SK-MEL-5 (cell line): ENCODE measurements at regions not wholly inside any gene's neighbourhood (a gene's known extent, or its start where the extent isn't known, plus 50 kb on each side); places are given as distances from the start of the nearest gene placed in this dataset.
"Not testable (repeated sequence)": the region's sequence is repeated elsewhere in the genome, so short reads cannot be mapped to it uniquely, and the experiment has no call there.

Experiments used
- DNase-seq: peaks from one replicate; pipeline ENCODE4 v3.0.0-alpha.2; 2016; ENCODE audit warnings: low read depth, low spot score
- in situ Hi-C: cut with HindIII; loops from 2 replicates; pipeline ENCODE4 v1.10.0; 2016; ENCODE audit warnings: low sequenced_read_pairs, high pct_unique_total_duplicates, low pct_unique_long_range_greater_than_20kb

DNA sequence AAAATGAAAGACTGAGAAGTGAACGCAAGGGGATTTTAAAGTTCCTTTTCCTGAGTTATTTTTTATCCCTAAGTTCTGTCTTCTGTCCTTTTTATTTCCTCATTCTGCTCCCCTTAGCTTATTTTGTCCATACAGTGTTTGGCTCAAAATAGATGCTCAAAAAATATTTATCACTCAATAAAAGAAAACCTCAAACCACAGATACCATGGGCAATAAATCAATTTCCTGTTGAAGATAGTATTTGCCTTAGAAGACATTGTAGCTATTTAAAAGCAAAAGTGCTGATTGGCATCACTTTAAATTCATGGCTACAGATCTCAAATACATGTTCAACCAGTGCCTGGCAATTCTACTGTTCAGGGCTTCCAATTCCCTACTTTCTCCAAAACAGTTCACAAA is 316.5 kb upstream of the ADAMTS9 start:
- DNase-seq = no peak
- in situ Hi-C loops = no loop called here

- in situ Hi-C loops, DNase-seq: not testable (repeated sequence)
These were observed 313.3 kb upstream of the ADAMTS9 start for GRCh38 chr3:65001119-65001518.

GRCh38 chr3:64998317-64998716 is 310.5 kb upstream of the ADAMTS9 start:
- no peak for DNase-seq
- in situ Hi-C loops = no loop called here

GRCh38 chr3:64995857-64996551 is 308.2 kb upstream of the ADAMTS9 start:
- no peak for DNase-seq
- in situ Hi-C loops = no loop called here

DNA sequence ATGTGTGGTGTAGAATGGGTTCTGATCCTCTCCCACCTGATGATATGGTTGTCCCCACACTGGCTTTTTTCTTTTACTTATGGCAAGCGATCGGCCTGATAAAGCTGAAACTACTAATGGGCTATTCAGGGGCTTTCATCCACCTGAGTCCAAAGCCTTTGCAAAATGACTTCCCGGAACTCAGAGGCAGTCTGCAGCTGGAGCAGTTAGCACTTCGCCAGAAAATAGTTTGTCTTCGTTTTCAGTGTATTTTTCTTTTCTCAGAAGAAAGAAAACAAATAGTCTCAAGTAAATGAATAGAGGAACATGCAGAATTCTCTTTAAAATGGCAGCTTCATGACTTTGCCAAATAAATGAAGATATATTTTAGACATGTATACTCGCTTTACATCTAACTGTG is 306.0 kb upstream of the ADAMTS9 start:
- DNase-seq = no peak

DNA sequence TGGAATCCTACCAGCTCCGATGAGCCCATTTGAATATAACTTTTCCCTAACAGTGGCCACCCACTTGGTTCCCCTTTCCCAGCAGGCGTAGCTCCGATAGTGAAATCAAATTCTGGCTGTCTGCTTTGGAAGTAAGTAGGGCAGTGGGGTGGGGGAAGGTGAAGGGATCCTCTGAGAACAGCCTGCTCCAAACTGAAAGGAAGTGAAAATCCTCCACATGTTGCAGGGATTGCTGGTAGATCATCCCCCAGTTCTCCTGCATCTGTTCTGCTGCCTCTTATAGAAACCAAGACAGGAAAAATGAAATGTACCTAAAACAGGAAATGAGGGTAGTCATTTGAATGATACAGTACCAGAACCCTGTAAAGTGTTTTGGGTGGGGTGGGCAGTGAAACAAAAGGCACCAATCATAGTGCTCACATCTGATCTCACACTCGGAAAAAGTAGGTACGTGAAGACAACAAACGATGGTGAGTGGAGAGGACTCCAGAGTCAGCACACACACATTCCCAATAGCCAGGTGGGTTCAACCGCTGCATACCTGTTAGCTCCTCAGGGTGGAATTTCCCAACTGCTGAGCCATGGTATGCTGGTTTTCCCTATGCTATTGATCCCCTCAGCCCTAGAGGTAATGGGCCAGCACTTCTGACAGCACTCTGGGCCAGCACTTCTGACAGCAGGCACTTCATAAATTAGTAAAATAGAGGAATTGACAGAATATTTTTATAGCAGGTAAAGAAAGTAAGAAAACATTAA is 304.9 kb upstream of the ADAMTS9 start:
- in situ Hi-C loops = no loop called here

More for the DNA sequence above, 306.0 kb upstream of the ADAMTS9 start:
- in situ Hi-C loops = no loop called here

GRCh38 chr3:64988188-64988587 is 300.4 kb upstream of the ADAMTS9 start:
- in situ Hi-C loops = no loop called here

More for the DNA sequence above, 304.9 kb upstream of the ADAMTS9 start:
- DNase-seq = no peak

GRCh38 chr3:64987726-64988125 is 299.9 kb upstream of the ADAMTS9 start:
- no peak for DNase-seq
- in situ Hi-C loops = no loop called here

More at GRCh38 chr3:64988188-64988587, 300.4 kb upstream of the ADAMTS9 start:
- no peak for DNase-seq

GRCh38 chr3:64985072-64985471 is 297.3 kb upstream of the ADAMTS9 start:
- no peak for DNase-seq
- in situ Hi-C loops = no loop called here

DNA sequence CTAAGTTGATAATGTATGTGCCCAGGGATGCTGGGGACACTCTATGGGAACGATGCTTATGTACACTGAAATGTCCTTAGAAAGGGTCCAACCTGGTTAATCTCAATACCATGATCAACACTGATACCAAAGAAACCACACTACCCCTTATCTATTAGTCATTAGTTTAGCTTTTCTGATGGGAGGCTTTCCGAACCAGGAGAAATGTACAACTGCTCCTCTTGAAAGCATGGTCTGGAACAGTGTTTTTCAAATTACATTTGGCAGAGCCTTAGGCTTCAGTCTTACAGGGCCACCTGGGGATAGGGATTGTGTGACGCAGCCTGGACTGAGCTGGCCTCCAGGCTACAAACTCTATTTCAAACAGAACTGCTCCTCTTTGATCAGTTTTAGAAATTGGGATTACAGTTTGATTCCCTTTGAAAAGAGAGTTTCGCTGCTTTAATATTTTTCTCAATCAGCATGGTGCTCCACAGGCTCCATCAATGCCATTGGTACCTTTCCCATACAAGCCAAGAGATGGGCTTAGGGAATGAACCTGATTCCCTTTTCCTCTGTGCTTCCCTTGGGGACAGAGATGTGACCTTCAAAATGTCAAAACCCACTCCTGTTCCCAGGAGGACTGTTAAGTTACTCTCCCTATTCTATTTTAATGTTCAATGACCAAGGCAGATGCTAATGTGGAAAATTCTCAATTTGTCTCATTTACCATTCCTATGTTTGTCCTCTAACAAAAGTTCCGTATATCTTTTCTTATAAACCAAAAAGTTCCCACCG is 296.0 kb upstream of the ADAMTS9 start:
- DNase-seq = no peak
- in situ Hi-C loops = no loop called here

- no peak for DNase-seq
- in situ Hi-C loops = no loop called here
These were observed 289.7 kb upstream of the ADAMTS9 start for GRCh38 chr3:64977308-64978100.

DNA sequence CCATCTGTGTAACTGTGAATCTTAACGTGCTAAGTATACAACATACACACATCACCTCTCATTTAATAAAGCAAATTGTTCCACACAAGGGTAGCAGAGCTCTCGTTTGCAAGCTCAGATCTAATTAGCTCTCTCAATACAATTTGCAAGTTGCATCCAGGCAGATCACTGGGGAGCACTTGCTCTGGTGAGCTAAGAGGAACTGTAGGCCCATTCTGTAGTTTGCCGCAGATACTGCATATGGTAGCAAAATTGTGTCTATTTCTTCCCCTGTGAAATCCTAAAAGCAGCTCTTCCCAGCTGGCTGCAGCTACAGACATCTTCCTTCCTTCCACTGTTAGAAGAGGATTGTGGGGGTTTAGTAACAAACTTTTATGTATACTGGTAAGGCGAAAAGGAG is 288.7 kb upstream of the ADAMTS9 start:
- no peak for DNase-seq
- in situ Hi-C loops = no loop called here

DNA sequence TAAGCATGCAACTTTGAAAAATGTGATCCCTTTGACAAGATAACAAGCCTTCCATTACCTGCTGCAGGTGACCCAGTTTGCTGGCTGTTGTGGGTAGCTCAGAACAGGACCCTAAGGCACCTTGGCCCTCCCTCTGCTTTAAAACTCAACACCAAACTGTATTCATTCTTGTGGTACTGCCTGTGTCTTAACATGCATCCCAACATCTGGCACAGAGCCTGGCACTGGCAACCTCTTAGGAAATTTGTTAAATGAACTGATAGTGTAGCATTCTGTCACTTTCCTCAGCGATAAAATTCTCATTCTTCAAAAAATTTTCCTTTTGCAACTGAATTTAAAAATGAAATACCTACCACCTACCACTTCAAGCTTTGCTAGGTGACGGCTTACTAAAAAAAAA is 287.3 kb upstream of the ADAMTS9 start:
- no peak for DNase-seq
- in situ Hi-C loops = no loop called here

DNA sequence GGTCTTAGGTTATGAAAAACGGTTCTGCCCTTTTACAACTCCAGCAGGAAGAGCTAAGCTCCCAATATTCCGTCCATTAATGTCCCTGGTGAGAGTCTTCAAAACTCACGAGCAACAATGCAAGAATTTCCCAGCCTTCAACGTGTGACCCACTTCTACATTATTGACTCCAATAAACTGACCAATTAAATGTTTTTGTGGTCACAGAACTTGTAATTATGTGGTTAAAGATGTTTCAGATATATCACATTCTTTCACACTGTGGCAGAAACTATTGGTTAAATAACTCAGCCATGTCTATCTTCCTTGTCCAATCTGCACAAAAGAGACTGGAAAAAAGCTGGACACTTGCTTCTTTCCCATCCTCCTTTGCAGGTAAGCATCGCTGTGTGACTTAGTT is 286.6 kb upstream of the ADAMTS9 start:
- no peak for DNase-seq
- in situ Hi-C loops = no loop called here

DNA sequence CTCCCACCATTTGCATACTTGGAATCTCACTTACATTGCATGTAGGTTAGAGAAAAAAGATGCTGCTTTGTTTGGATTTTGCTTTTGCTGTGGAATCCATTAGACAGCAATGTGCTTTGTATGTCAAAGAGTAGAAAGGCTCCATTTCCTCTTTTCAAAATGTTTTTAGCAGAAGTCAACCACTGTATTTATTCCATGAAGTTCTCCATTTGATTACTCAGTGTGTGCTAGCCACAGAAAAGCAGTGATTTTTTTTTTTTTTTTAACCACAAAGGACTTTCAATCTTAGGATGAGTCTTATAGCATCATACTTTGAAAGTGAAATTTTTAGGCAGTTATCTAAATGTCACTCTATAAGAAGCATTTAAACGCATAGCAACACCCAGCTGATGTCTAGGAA is 285.0 kb upstream of the ADAMTS9 start:
- in situ Hi-C loops = no loop called here
- no peak for DNase-seq

DNA sequence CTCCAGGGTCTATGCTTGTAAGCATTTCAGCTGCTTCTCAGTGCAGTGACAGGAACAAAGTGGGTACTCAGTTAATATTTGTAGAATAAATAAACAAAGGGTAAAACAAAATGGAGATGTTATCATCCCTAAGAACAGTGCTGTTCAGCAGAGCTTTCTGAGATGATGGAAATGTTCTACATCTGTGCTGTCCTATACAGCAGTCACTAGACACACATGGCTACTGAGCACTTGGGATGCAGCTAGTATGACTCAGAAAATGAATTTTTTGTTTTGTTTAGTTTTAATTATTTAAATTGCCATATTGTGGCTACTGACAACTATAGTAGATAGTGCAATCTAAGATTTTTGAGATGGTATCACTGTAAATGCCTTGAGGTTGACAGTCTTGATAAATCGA is 283.8 kb upstream of the ADAMTS9 start:
- no peak for DNase-seq
- in situ Hi-C loops = no loop called here

DNA sequence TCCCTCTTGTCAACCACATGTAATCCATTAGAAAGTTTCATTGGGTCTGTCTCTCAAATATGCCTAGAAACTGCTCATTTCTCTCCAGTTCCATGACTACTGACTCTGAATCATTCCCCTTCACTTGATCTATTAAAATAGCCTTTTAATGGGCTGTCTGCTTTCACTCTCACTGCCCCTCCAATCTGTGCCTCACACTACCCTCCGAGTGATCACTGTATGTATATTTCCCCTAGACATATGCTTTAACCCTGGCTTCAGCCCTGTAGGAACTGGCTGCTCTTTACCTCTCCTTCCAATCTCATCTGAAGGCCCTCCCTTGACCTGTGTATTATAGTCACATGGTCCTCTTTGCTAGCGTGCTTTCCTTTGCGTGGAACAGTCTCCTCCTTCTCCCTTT is 282.8 kb upstream of the ADAMTS9 start:
- in situ Hi-C loops = no loop called here
- DNase-seq = no peak

DNA sequence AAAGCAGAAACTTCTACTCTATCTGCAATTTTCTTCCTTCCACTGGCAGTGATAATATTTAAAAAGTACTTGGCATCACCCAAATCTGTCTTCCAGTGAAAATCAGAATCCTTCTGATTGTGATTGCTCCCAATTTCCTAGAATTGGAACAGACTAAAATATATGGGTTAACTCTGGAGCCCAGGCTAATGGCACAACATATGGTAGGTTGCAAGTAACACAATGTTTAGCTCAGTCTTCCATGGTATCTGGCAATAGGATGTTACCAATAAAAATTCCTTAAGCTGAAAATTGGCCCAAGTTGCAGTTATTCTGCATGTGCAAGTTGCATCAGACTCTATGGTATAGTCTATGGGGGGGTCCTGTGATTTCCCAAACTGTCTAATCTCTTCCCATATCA is 273.5 kb upstream of the ADAMTS9 start:
- in situ Hi-C loops = no loop called here
- DNase-seq = no peak
